Stomach (tissue), 8 donors: ENCODE measurements at regions not wholly inside any gene's neighbourhood (a gene's known extent, or its start where the extent isn't known, plus 50 kb on each side); places are given as distances from the start of the nearest gene placed in this dataset.

ENCODE experiments used
- DNase-seq, 2 donors: peaks; one replicate each; pipeline versions ENCODE4 v3.0.0 to v3.0.0-alpha.2; 2013 to 2019
- H3K27ac ChIP-seq, 5 donors: fragments of 200-600 bp in 4 of 5; sonication (generic) in 4 of 5; one replicate each; pipeline ENCODE4 v1.5.1; 2013 to 2019; ENCODE audit warnings: mild to moderate bottlenecking in 1 of 5, moderate library complexity in 1 of 5
- H3K27me3 ChIP-seq, 3 donors: fragments of 200-600 bp; sonication (generic); one replicate each; pipeline ENCODE4 v1.5.1; 2017 to 2019; ENCODE audit warnings: mixed run types in 1 of 3
- H3K36me3 ChIP-seq, 4 donors: fragments of 200-600 bp; sonication (generic); 1 replicate in 3 of 4; 2 replicates in 1 of 4; pipeline ENCODE4 v1.5.1; 2016 to 2019
- H3K4me1 ChIP-seq, 4 donors: fragments of 200-600 bp; sonication (generic); one replicate each; pipeline ENCODE4 v1.5.1; 2016 to 2019
- H3K4me3 ChIP-seq, 4 donors: fragments of 200-600 bp; sonication (generic) in 3 of 4; one replicate each; pipeline ENCODE4 v1.5.1; 2016 to 2019; ENCODE audit warnings: mild to moderate bottlenecking in 1 of 4
- H3K9me3 ChIP-seq, 4 donors: fragments of 200-600 bp; sonication (generic); one replicate each; pipeline ENCODE4 v1.5.1; 2016 to 2019
- CTCF ChIP-seq, 7 experiments: fragments of 450-650 bp in 4 of 7; fragments of 200-600 bp in 3 of 7; sonication (generic) in 3 of 7; IDR thresholded peaks; one replicate each; pipeline ENCODE4 v1.5.1; 2016 to 2019; ENCODE audit warnings: antibody characterized with exemption in 7 of 7, control low read depth in 2 of 7, mild to moderate bottlenecking in 1 of 7
- EP300 ChIP-seq: sonication (generic); formaldehyde crosslinking; IDR thresholded peaks from one replicate; pipeline ENCODE4 v1.6.1; 2017; ENCODE audit warnings: antibody characterized with exemption
- POLR2A ChIP-seq, 4 donors: fragments of 450-650 bp; IDR thresholded peaks; one replicate each; pipeline ENCODE4 v1.6.1; 2016; ENCODE audit warnings: antibody characterized with exemption in 4 of 4, control low read depth in 2 of 4, mild to moderate bottlenecking in 1 of 4, moderate library complexity in 1 of 4
- POLR2AphosphoS5 ChIP-seq, 3 donors: sonication (generic); formaldehyde crosslinking; IDR thresholded peaks; one replicate each; pipeline ENCODE4 v1.6.1; 2016; ENCODE audit warnings: antibody characterized with exemption in 3 of 3
- WGBS, 5 donors: extraction: QIAGEN DNeasy Blood & Tissue Kit in 3 of 5; methylation state at CpG; one replicate each; pipeline versions ENCODE4 v1.1.5 to v1.1.7; 2013 to 2018; 5-methylcytosine and 5-hydroxymethylcytosine counted together
- intact Hi-C: fragments of 100-400 bp; cut with DNase I; formaldehyde crosslinking; loops from one replicate; pipeline ENCODE4 v1.15.1; 2023; ENCODE audit warnings: low total_unique reads
- donor health status: healthy with polysubstance abuse.
- donor health status: Bipolar disorder and iron deficiency.
- donor health status: healthy.

GRCh38 chr11:32316858-32317642, 118.3 kb downstream of the WT1 start:
- Histone ChIP-seq H3K9me3 (no peaks in the 10 kb centered on the region), H3K36me3 (no peaks in the 10 kb centered on the region), H3K4me3 (no peak overlapping the region), H3K4me1 (peaks cover 0 to 13% (median 4%) of the 10 kb centered on the region in 4 donors), H3K27ac (no peak overlapping the region), H3K27me3 (peaks cover 0 to 9% (median 0%) of the 10 kb centered on the region in 3 donors)
- TF ChIP-seq POLR2A (IDR thresholded peaks at IDR 0.05) (no peak), POLR2AphosphoS5 (IDR thresholded peaks at IDR 0.05) (no peak), CTCF (IDR thresholded peaks at IDR 0.05) (no peak), EP300 (no peak)
- no peak for DNase-seq
- 66 to 79% (median 73%) methylated on average over 4 of the region's 4 CpGs for WGBS, 5 donors
- intact Hi-C loops = no loop called here

GRCh38 chr11:32317643-32318042, 117.7 kb downstream of the WT1 start:
- Histone ChIP-seq H3K4me3 (no peak overlapping the region), H3K9me3 (no peaks in the 10 kb centered on the region), H3K27ac (no peak overlapping the region), H3K4me1 (peaks cover 0 to 8% (median 2%) of the 10 kb centered on the region in 4 donors), H3K36me3 (no peaks in the 10 kb centered on the region), H3K27me3 (peaks cover 0 to 15% (median 2%) of the 10 kb centered on the region in 3 donors)
- intact Hi-C loops = no loop called here
- 67 to 100% (median 88%) methylated on average over 1 of the region's 1 CpG for WGBS, 5 donors
- DNase-seq = no peak
- TF ChIP-seq EP300 = no peak
- no peak for TF ChIP-seq CTCF (IDR thresholded peaks at IDR 0.05)
- no peak for TF ChIP-seq POLR2AphosphoS5 (IDR thresholded peaks at IDR 0.05)
- no peak for TF ChIP-seq POLR2A (IDR thresholded peaks at IDR 0.05)

- H3K9me3 ChIP-seq = no peaks in the 10 kb centered on the region
- peaks cover 0 to 15% (median 4%) of the 10 kb centered on the region in 3 donors for H3K27me3 ChIP-seq
- no peak overlapping the region for H3K4me3 ChIP-seq
- DNase-seq = no peak
- WGBS, 5 donors = 84 to 90% (median 87%) methylated on average over 5 of the region's 5 CpGs
- peaks cover 0 to under 1% (median 0%) of the 10 kb centered on the region in 4 donors for H3K4me1 ChIP-seq
- TF ChIP-seq POLR2AphosphoS5 (IDR thresholded peaks at IDR 0.05) (no peak), POLR2A (IDR thresholded peaks at IDR 0.05) (no peak), EP300 (no peak), CTCF (IDR thresholded peaks at IDR 0.05) (no peak)
- H3K27ac ChIP-seq = no peak overlapping the region
- intact Hi-C loops = no loop called here
- H3K36me3 ChIP-seq = no peaks in the 10 kb centered on the region
These were observed 117.0 kb downstream of the WT1 start for GRCh38 chr11:32318071-32319055.

GRCh38 chr11:32323814-32324130, 111.6 kb downstream of the WT1 start:
- Histone ChIP-seq H3K27ac (no peak overlapping the region), H3K36me3 (no peaks in the 10 kb centered on the region), H3K4me3 (no peak overlapping the region), H3K9me3 (no peaks in the 10 kb centered on the region), H3K4me1 (no peaks in the 10 kb centered on the region), H3K27me3 (peaks cover 0 to 15% (median 4%) of the 10 kb centered on the region in 3 donors)
- TF ChIP-seq POLR2A (IDR thresholded peaks at IDR 0.05) (no peak), EP300 (no peak), CTCF (IDR thresholded peaks at IDR 0.05) (no peak), POLR2AphosphoS5 (IDR thresholded peaks at IDR 0.05) (no peak)
- DNase-seq = no peak
- 12 to 20% (median 16%) methylated on average over 3 of the region's 3 CpGs for WGBS, 5 donors
- intact Hi-C loops = no loop called here
